H1 (cell line): ENCODE measurements at regions not wholly inside any gene's neighbourhood (a gene's known extent, or its start where the extent isn't known, plus 50 kb on each side); places are given as distances from the start of the nearest gene placed in this dataset.

Experiments used
- CTCF ChIA-PET: fragments of 300-600 bp; sonication (Branson Sonifier 250); formaldehyde crosslinking; loops from one replicate; lab custom pipeline; 2021; ENCODE audit not compliant: partially characterized antibody; lab: Charles Lee
- POLR2A ChIA-PET: fragments of 300-600 bp; sonication (Branson Sonifier 250); formaldehyde crosslinking; loops from one replicate; lab custom pipeline; 2021; ENCODE audit warnings: inconsistent platforms; ENCODE audit not compliant: partially characterized antibody; lab: Charles Lee
- DNase-seq, 2 experiments: peaks; one replicate each; pipeline versions ENCODE4 v3.0.0 to v3.0.0-alpha.2; 2010 to 2022; ENCODE audit warnings: low spot score in 2 of 2, low read depth in 1 of 2, mixed read lengths in 1 of 2
- FAIRE-seq: peaks from 2 replicates; lab custom pipeline; 2011; peaks lifted over from hg19 to GRCh38; lab: Jason Lieb, UNC
- H2AFZ ChIP-seq: 2 replicates; pipeline ENCODE4 v1.8.1; 2012; ENCODE audit warnings: low read length, inconsistent platforms
- H2AK5ac ChIP-seq: 2 replicates; pipeline ENCODE4 v1.6.1; 2013; ENCODE audit warnings: low read depth, low read length
- H2BK120ac ChIP-seq: replicated peaks from 2 replicates; pipeline ENCODE3; 2013; ENCODE audit warnings: low read depth, low read length, inconsistent platforms
- H2BK12ac ChIP-seq: 2 replicates; pipeline ENCODE4 v1.6.1; 2013; ENCODE audit warnings: low read depth, low read length
- H2BK15ac ChIP-seq: 2 replicates; pipeline ENCODE4 v1.6.1; 2013; ENCODE audit warnings: low read length
- H2BK20ac ChIP-seq: 2 replicates; pipeline ENCODE4 v1.6.1; 2013; ENCODE audit warnings: low read length
- H2BK5ac ChIP-seq: 2 replicates; pipeline ENCODE4 v1.6.1; 2013; ENCODE audit warnings: low read depth, low read length
- H3K14ac ChIP-seq: 2 replicates; pipeline ENCODE4 v1.6.1; 2013; ENCODE audit warnings: inconsistent platforms; ENCODE audit not compliant: insufficient read length
- H3K18ac ChIP-seq: 2 replicates; pipeline ENCODE4 v1.6.1; 2013; ENCODE audit warnings: low read length; ENCODE audit errors: extremely low read depth
- H3K23ac ChIP-seq: 2 replicates; pipeline ENCODE4 v1.6.1; 2013; ENCODE audit warnings: inconsistent platforms; ENCODE audit not compliant: insufficient read length
- H3K23me2 ChIP-seq: 2 replicates; pipeline ENCODE4 v1.6.1; 2013; ENCODE audit warnings: low read depth, low read length
- H3K27ac ChIP-seq: 2 replicates; pipeline ENCODE4 v1.6.1; 2011; ENCODE audit warnings: low read depth, low read length, inconsistent platforms
- H3K27me3 ChIP-seq, 4 experiments: replicated peaks in 1 of 4; 1 replicate in 1 of 4; 2 replicates in 3 of 4; pipeline versions ENCODE4 v1.6.1 to v1.8.1; 2011 to 2013; ENCODE audit warnings: low read length in 3 of 4, mild to moderate bottlenecking in 3 of 4, inconsistent platforms in 2 of 4, mixed read lengths in 2 of 4, moderate library complexity in 1 of 4; ENCODE audit not compliant: control insufficient read depth in 3 of 4, insufficient read depth in 3 of 4; ENCODE audit errors: extremely low read depth in 1 of 4
- H3K36me3 ChIP-seq, 4 experiments: 2 replicates each; pipeline versions ENCODE4 v1.6.1 to v1.8.1; 2011 to 2013; ENCODE audit warnings: mild to moderate bottlenecking in 4 of 4, low read length in 3 of 4, moderate library complexity in 2 of 4, control low read depth in 1 of 4, inconsistent platforms in 1 of 4; ENCODE audit not compliant: insufficient read depth in 4 of 4, control insufficient read depth in 2 of 4
- H3K4ac ChIP-seq: replicated peaks from 2 replicates; pipeline ENCODE3; 2013; ENCODE audit warnings: low read length, low read depth, mixed read lengths, inconsistent platforms; ENCODE audit not compliant: insufficient read length
- H3K4me1 ChIP-seq, 4 experiments: replicated peaks in 1 of 4; 1 replicate in 1 of 4; 2 replicates in 3 of 4; pipeline versions ENCODE4 v1.6.1 to v1.8.1; 2011 to 2013; ENCODE audit warnings: low read length in 3 of 4, inconsistent platforms in 2 of 4, mixed read lengths in 1 of 4; ENCODE audit not compliant: insufficient read depth in 4 of 4, control insufficient read depth in 3 of 4
- H3K4me2 ChIP-seq, 2 experiments: 2 replicates each; pipeline versions ENCODE4 v1.6.1 to v1.8.1; 2011 to 2013; ENCODE audit warnings: low read depth in 2 of 2, low read length in 2 of 2, control low read depth in 1 of 2, inconsistent platforms in 1 of 2, mild to moderate bottlenecking in 1 of 2; ENCODE audit not compliant: insufficient read depth in 1 of 2
- H3K4me3 ChIP-seq, 4 experiments: fragments of 200-600, 300-600 bp in 1 of 4; sonication (generic), shearing (Covaris generic), sonication (Bioruptor Twin) in 1 of 4; 2 replicates each; pipeline versions ENCODE4 v1.5.1 to v1.8.1; 2011 to 2016; ENCODE audit warnings: low read length in 4 of 4, low read depth in 3 of 4, control low read depth in 2 of 4, inconsistent platforms in 2 of 4, mild to moderate bottlenecking in 2 of 4, mixed read lengths in 1 of 4, moderate library complexity in 1 of 4; ENCODE audit not compliant: insufficient read depth in 2 of 4; ENCODE audit errors: extremely low read depth in 1 of 4
- H3K56ac ChIP-seq: replicated peaks from 2 replicates; pipeline ENCODE3; 2013; ENCODE audit warnings: low read depth, mild to moderate bottlenecking, mixed read lengths, low read length, inconsistent platforms; ENCODE audit not compliant: insufficient read length
- H3K79me1 ChIP-seq: 2 replicates; pipeline ENCODE4 v1.6.1; 2013; ENCODE audit warnings: low read depth, low read length, control low read depth
- H3K79me2 ChIP-seq, 2 experiments: 2 replicates each; pipeline versions ENCODE4 v1.6.1 to v1.8.1; 2012 to 2013; ENCODE audit warnings: low read length in 2 of 2, mild to moderate bottlenecking in 2 of 2, inconsistent platforms in 1 of 2; ENCODE audit not compliant: insufficient read depth in 2 of 2, control insufficient read depth in 1 of 2
- H3K9ac ChIP-seq, 4 experiments: replicated peaks in 1 of 4; 1 replicate in 1 of 4; 2 replicates in 3 of 4; pipeline versions ENCODE4 v1.6.1 to v1.8.1; 2011 to 2013; ENCODE audit warnings: low read depth in 3 of 4, low read length in 3 of 4, control low read depth in 2 of 4, mild to moderate bottlenecking in 2 of 4, moderate library complexity in 2 of 4, inconsistent platforms in 1 of 4; ENCODE audit errors: extremely low read depth in 1 of 4
- H3K9me3 ChIP-seq, 2 experiments: 2 replicates each; pipeline versions ENCODE4 v1.6.1 to v1.8.1; 2012 to 2013; ENCODE audit warnings: mild to moderate bottlenecking in 2 of 2, moderate library complexity in 2 of 2, control low read depth in 1 of 2, inconsistent platforms in 1 of 2, low read depth in 1 of 2, low read length in 1 of 2, mixed read lengths in 1 of 2; ENCODE audit not compliant: insufficient read depth in 2 of 2
- H4K20me1 ChIP-seq, 2 experiments: replicated peaks in 1 of 2; 2 replicates each; pipeline versions ENCODE3 to v1.8.1; 2011 to 2013; ENCODE audit warnings: inconsistent platforms in 2 of 2, low read length in 2 of 2, mild to moderate bottlenecking in 1 of 2; ENCODE audit not compliant: insufficient read depth in 2 of 2, control insufficient read depth in 1 of 2
- H4K5ac ChIP-seq: 2 replicates; pipeline ENCODE4 v1.6.1; 2013; ENCODE audit warnings: low read length, low read depth, mixed read lengths, inconsistent platforms; ENCODE audit not compliant: insufficient read length
- H4K8ac ChIP-seq: 2 replicates; pipeline ENCODE4 v1.8.0; 2013; ENCODE audit warnings: mild to moderate bottlenecking, moderate library complexity, low read length, inconsistent platforms; ENCODE audit not compliant: insufficient read depth; ENCODE audit errors: extremely low read depth
- H4K91ac ChIP-seq: replicated peaks from 2 replicates; pipeline ENCODE3; 2013; ENCODE audit warnings: low read length, mixed read lengths, inconsistent platforms; ENCODE audit not compliant: insufficient read length
- TBP ChIP-seq: IDR thresholded peaks from 2 replicates; pipeline ENCODE4 v1.6.1; 2011; ENCODE audit warnings: low read depth, low read length, improper control_type of control experiment
- WGBS, 2 experiments: shearing (Covaris generic) in 1 of 2; methylation state at CpG; one replicate each; pipeline versions ENCODE4 v1.1.6 to v1.1.7; 2013 to 2015; ENCODE audit warnings: low lambda C conversion rate in 2 of 2, mixed read lengths in 2 of 2, inconsistent platforms in 1 of 2, low coverage in 1 of 2, missing lambda C conversion rate in 1 of 2; ENCODE audit not compliant: insufficient replicate concordance in 2 of 2, insufficient coverage in 1 of 2, insufficient read length in 1 of 2; ENCODE audit errors: extremely low coverage in 1 of 2, missing lambda C conversion rate in 1 of 2; 5-methylcytosine and 5-hydroxymethylcytosine counted together

DNA sequence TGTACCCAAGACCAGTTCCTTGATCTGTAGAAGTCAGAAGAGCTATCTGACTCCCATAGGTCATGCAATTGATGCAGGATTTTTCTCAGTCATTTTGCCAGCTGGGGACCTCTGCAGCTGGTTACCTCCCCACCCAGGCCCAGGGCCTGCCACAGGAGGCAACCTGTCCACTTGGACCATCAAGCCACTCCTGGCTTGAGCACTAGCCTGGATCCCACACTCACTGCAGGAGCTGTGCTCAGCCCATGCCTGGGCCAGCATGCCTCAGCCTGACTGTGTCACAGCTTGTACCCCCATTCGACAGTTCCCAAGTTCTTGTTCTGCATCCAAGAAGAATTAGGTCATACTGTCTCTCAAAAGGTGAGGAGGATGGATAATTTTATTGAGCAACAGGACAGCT, 189.4 kb downstream of the PCDH17 start:
- no peak overlapping the region for H2BK5ac ChIP-seq
- H3K36me3 ChIP-seq: no peaks in the 10 kb centered on the region
- no peak overlapping the region for H2BK20ac ChIP-seq
- no peak overlapping the region for H3K23ac ChIP-seq
- H2BK15ac ChIP-seq: no peak overlapping the region
- no peaks in the 10 kb centered on the region for H3K9me3 ChIP-seq
- H3K4me2 ChIP-seq: no peak overlapping the region
- H4K20me1 ChIP-seq: no peaks in the 10 kb centered on the region
- no peak overlapping the region for H2BK12ac ChIP-seq
- POLR2A ChIA-PET: no interaction called here
- no peak overlapping the region for H3K18ac ChIP-seq
- H3K79me1 ChIP-seq: no peaks in the 10 kb centered on the region
- no peak for FAIRE-seq
- no peaks in the 10 kb centered on the region for H3K79me2 ChIP-seq
- no peak overlapping the region for H4K8ac ChIP-seq
- H3K14ac ChIP-seq: no peak overlapping the region
- CTCF ChIA-PET: no interaction called here
- H3K9ac ChIP-seq: no peak overlapping the region
- H4K5ac ChIP-seq: no peak overlapping the region
- H3K4me1 ChIP-seq: no peaks in the 10 kb centered on the region
- H3K27me3 ChIP-seq: no peaks in the 10 kb centered on the region
- TF ChIP-seq TBP: no peak
- H2AK5ac ChIP-seq: no peak overlapping the region
- no peaks in the 10 kb centered on the region for H3K23me2 ChIP-seq
- H4K91ac ChIP-seq: no peak overlapping the region
- H3K4ac ChIP-seq: no peak overlapping the region
- H3K4me3 ChIP-seq: no peak overlapping the region
- no peak overlapping the region for H3K56ac ChIP-seq
- no peak for DNase-seq
- H3K27ac ChIP-seq: no peak overlapping the region
- no peak overlapping the region for H2AFZ ChIP-seq
- WGBS, 2 experiments: 100% methylated on average over 1 of the region's 1 CpG; no CpG with 5 or more reads in 1 of the 2 experiments
- no peak overlapping the region for H2BK120ac ChIP-seq
